ENCODE measurements at regions not wholly inside any gene's neighbourhood (a gene's known extent, or its start where the extent isn't known, plus 50 kb on each side); places are given as distances from the start of the nearest gene placed in this dataset.

- TF ChIP-seq NFE2L2 (conservative IDR thresholded peaks at IDR 0.05; ENCODE audit: low read length) = no peak
- TF ChIP-seq TFCP2L1 (CRISPR knock-in tag; IDR thresholded peaks at IDR 0.05) = no peak
- no peak for TF ChIP-seq HES2 (IDR thresholded peaks at IDR 0.05)
These were observed 709.3 kb downstream of the PCDH18 start (continued) for GRCh38 chr4:136823020-136823419.

GRCh38 chr4:136818811-136819330 lies 713.4 kb downstream of the PCDH18 start:
- no peak overlapping the region for H3K4me2 ChIP-seq
- ChIA-PET CTCF (no interaction called here), POLR2A (no interaction called here)
- no peak overlapping the region for H3K27ac ChIP-seq
- H3K4me1 ChIP-seq = no peaks in the 10 kb centered on the region
- FAIRE-seq = no peak
- ATAC-seq = no peak
- no peak for DNase-seq (ENCODE audit: low read depth in 1 of 2, low spot score in 1 of 2)
- 4% methylated on average over 1 of the region's 1 CpG for WGBS (ENCODE audit: missing lambda C conversion rate)
- TF ChIP-seq BCL3 (IDR thresholded peaks at IDR 0.05) (no peak), HES2 (IDR thresholded peaks at IDR 0.05) (no peak), BHLHE40 (IDR thresholded peaks at IDR 0.05; ENCODE audit: low read depth, low read length) (no peak), HOXB13 (CRISPR knock-in tag; IDR thresholded peaks at IDR 0.05; ENCODE audit: low read depth) (no peak), PBX3 (IDR thresholded peaks at IDR 0.05) (no peak)
- H3K9me3 ChIP-seq = no peaks in the 10 kb centered on the region
- no peak overlapping the region for H3K4me3 ChIP-seq

- Histone ChIP-seq H3K9me3 (no peaks in the 10 kb centered on the region), H3K27ac (no peak overlapping the region), H3K4me2 (no peak overlapping the region), H3K4me3 (no peak overlapping the region), H3K4me1 (no peaks in the 10 kb centered on the region)
- FAIRE-seq (no peak), ATAC-seq (no peak), DNase-seq (ENCODE audit: low read depth in 1 of 2, low spot score in 1 of 2) (no peak)
- 80% methylated on average over 3 of the region's 42 CpGs for WGBS (ENCODE audit: missing lambda C conversion rate)
- TF ChIP-seq TFCP2L1 (CRISPR knock-in tag; IDR thresholded peaks at IDR 0.05) (no peak), MYC (IDR thresholded peaks at IDR 0.05; ENCODE audit: borderline replicate concordance, low read length) (no peak), HES2 (IDR thresholded peaks at IDR 0.05) (no peak), ZNF302 (CRISPR knock-in tag; IDR thresholded peaks at IDR 0.05) (no peak)
- CTCF ChIA-PET = no interaction called here
- POLR2A ChIA-PET = no interaction called here
These were observed 720.0 kb downstream of the PCDH18 start for GRCh38 chr4:136812100-136812880.

GRCh38 chr4:136811496-136812077 lies 720.7 kb downstream of the PCDH18 start:
- TF ChIP-seq EHF (CRISPR knock-in tag; IDR thresholded peaks at IDR 0.05) = no peak
- no peak for TF ChIP-seq JUN (IDR thresholded peaks at IDR 0.05)
- no peak for TF ChIP-seq RCOR1 (IDR thresholded peaks at IDR 0.05; ENCODE audit: low read depth, low read length)
- TF ChIP-seq TFCP2L1 (CRISPR knock-in tag; IDR thresholded peaks at IDR 0.05) = no peak
- no peak for TF ChIP-seq HEYL (CRISPR knock-in tag; IDR thresholded peaks at IDR 0.05)
- no peak for TF ChIP-seq HOXA7 (CRISPR knock-in tag; IDR thresholded peaks at IDR 0.05)
- no peak for TF ChIP-seq ZC3H11A (IDR thresholded peaks at IDR 0.05)
- TF ChIP-seq TP53 (CRISPR knock-in tag; IDR thresholded peaks at IDR 0.05) = no peak
- no peak for TF ChIP-seq PHF8 (IDR thresholded peaks at IDR 0.05; ENCODE audit: borderline replicate concordance, low read depth)
- TF ChIP-seq CBX8 (IDR thresholded peaks at IDR 0.05) = no peak
- no peak for TF ChIP-seq ZNF302 (CRISPR knock-in tag; IDR thresholded peaks at IDR 0.05)
- TF ChIP-seq HOXB5 (CRISPR knock-in tag; IDR thresholded peaks at IDR 0.05) = no peak
- no peak for TF ChIP-seq HDAC2 (IDR thresholded peaks at IDR 0.05)
- no peak for TF ChIP-seq MYC (IDR thresholded peaks at IDR 0.05; ENCODE audit: borderline replicate concordance, low read length)
- TF ChIP-seq PBX3 (IDR thresholded peaks at IDR 0.05) = no peak
- no peak for TF ChIP-seq NPAS2 (CRISPR knock-in tag; IDR thresholded peaks at IDR 0.05; ENCODE audit: borderline replicate concordance)
- no peak for TF ChIP-seq NR3C1 (IDR thresholded peaks at IDR 0.05)
- TF ChIP-seq POLR2AphosphoS2 (conservative IDR thresholded peaks at IDR 0.05; ENCODE audit: low read length) = no peak
- no peak for TF ChIP-seq CHD2 (IDR thresholded peaks at IDR 0.05; ENCODE audit: low read length, partially characterized antibody)
- TF ChIP-seq ELK1 (IDR thresholded peaks at IDR 0.05; ENCODE audit: low read depth, low read length) = no peak
- no peak for ATAC-seq
- Histone ChIP-seq H3K9me3 (no peaks in the 10 kb centered on the region), H3K4me2 (no peak overlapping the region), H3K4me3 (no peak overlapping the region), H3K27ac (no peak overlapping the region), H3K4me1 (no peaks in the 10 kb centered on the region)
- ChIA-PET POLR2A (no interaction called here), CTCF (no interaction called here)
- FAIRE-seq = no peak
- DNase-seq (ENCODE audit: low read depth in 1 of 2, low spot score in 1 of 2) = no peak
- WGBS (ENCODE audit: missing lambda C conversion rate) = 68% methylated on average over 3 of the region's 14 CpGs

Data from A549 (cell line).